DOHH2 (cell line): ENCODE measurements at regions not wholly inside any gene's neighbourhood (a gene's known extent, or its start where the extent isn't known, plus 50 kb on each side); places are given as distances from the start of the nearest gene placed in this dataset.

ENCODE experiments used
- EZH2phosphoT487 ChIP-seq: fragments of 200-600 bp; sonication (generic); IDR thresholded peaks from 2 replicates; pipeline ENCODE4 v1.6.1; 2017; ENCODE audit warnings: borderline replicate concordance, mild to moderate bottlenecking, antibody characterized with exemption, low read length, moderate library complexity, mixed read lengths
- TF ChIP-seq, protein P1 (sequence below): fragments of 200-600 bp; sonication (generic); IDR thresholded peaks from one replicate; pipeline ENCODE4 v1.5.1; 2014; ENCODE audit warnings: antibody characterized with exemption, mild to moderate bottlenecking, low read depth, low read length; ENCODE audit not compliant: poor library complexity, severe bottlenecking

GRCh38 chr1:188642704-188643103 is 1814.0 kb downstream of the PLA2G4A start:
- TF ChIP-seq, protein P1, sequence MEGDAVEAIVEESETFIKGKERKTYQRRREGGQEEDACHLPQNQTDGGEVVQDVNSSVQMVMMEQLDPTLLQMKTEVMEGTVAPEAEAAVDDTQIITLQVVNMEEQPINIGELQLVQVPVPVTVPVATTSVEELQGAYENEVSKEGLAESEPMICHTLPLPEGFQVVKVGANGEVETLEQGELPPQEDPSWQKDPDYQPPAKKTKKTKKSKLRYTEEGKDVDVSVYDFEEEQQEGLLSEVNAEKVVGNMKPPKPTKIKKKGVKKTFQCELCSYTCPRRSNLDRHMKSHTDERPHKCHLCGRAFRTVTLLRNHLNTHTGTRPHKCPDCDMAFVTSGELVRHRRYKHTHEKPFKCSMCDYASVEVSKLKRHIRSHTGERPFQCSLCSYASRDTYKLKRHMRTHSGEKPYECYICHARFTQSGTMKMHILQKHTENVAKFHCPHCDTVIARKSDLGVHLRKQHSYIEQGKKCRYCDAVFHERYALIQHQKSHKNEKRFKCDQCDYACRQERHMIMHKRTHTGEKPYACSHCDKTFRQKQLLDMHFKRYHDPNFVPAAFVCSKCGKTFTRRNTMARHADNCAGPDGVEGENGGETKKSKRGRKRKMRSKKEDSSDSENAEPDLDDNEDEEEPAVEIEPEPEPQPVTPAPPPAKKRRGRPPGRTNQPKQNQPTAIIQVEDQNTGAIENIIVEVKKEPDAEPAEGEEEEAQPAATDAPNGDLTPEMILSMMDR, result no peak
- no peak for TF ChIP-seq EZH2phosphoT487
